Fibroblast of peridontal ligament (primary cell): ENCODE measurements at regions not wholly inside any gene's neighbourhood (a gene's known extent, or its start where the extent isn't known, plus 50 kb on each side); places are given as distances from the start of the nearest gene placed in this dataset.
A peak's percentile ranks its signal among the peaks of the same experiment; 100 is the strongest.
"Not testable (repeated sequence)": the region's sequence is repeated elsewhere in the genome, so short reads cannot be mapped to it uniquely, and the experiment has no call there.

Experiments used
- DNase-seq: peaks from one replicate; pipeline ENCODE4 v3.0.0-alpha.2; 2010; ENCODE audit errors: extremely low read depth

DNA sequence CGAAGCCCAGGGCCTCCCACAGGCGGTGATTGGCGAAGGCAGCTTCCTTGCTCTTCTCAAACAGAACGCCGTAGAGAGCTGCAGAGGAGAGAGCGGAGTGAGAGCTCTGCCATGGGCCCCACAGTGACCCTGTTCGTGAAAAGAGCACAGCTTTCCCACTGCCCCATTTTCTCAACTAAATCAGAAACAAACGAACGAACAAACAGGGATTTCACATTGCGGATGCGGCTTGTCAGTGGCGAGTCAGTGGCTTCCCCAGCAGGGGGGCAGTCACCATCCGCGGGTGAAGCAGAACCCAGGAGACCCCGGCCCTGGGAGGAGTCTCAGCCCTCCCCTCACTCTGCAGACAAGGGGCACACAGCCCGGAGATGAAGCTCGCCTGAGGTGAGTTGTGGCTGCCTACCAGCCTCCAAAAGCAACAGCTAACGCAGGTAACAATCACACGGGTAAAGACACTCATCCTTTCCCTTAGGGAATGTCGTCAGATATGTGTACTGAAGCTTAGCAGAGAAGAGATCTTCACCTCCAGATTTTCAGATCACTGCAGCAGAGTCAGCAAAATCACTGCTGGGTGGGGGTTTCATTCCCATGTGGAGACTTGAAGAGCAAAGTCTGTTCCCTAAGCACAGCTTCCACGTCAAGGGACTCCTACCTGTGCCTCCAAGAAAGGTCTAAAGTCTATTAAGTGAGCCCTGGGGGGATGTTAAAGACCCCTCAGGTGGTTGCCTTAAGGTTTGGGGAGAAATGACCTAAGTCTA is 51.2 kb upstream of the GPR31 start:
- DNase-seq, result no peak

DNA sequence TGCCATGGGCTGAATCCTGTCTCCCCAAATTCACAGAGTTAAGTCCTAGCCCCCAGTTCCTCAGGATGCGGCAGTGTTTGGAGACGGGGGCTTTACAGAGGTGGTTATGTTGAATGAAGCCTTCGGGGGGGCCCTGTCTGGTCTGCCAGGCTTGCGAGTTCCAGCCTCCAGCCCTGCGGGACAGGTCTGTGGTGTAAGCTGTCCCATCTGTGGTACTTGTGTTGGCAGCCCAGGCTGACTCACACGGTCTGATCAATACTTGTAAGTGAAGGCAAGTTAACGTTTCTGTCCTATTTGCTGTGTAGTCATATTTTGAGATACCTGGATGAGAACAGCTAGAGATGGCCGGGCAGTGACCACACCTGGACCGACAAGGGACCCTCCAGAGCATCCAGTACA is 51.8 kb upstream of the GPR31 start:
- no peak for DNase-seq

DNA sequence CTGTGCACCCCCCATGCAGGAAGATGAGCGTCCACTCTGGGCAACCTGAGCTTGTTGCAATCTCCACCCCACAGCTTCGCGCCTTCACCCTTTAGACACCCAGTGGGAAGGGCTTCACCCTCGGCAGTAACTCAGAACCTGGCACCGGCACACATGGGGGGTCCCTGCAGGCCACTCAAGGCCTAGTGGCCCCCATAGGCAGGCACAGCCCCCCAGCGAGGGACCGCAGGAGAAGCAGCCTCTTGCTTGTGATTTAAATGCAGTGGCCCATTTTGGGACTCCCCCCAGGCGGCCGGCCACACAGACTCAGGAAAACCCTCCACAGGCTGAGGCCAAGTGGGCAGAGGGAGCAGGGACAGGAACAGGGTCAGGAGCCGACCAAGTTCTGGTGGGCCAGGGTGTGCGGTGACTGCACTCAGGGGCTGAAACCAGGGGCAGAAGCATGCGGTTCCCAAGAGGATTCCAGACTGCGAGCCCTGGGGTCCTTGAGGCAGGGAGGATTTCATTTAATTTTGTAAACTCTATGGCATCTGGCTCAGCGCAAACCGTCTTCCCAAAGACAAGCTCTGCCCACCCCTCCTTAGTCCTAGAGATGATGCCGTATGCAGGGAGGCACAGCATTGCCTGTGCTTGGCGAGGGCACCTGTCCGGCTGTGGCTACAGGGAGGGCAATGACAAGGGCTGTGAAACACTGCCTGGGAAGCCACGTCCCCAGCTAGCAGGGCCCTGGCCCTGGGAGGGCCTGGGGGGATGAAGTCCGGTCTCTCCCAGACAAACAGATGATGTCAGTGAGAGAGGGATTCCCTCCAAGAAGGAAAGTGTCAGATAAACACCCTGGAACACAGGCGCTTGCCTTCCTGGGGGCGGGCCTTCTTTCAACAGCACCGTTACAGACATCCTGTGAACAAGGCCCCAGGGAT is 52.9 kb upstream of the GPR31 start:
- DNase-seq, result no peak

DNA sequence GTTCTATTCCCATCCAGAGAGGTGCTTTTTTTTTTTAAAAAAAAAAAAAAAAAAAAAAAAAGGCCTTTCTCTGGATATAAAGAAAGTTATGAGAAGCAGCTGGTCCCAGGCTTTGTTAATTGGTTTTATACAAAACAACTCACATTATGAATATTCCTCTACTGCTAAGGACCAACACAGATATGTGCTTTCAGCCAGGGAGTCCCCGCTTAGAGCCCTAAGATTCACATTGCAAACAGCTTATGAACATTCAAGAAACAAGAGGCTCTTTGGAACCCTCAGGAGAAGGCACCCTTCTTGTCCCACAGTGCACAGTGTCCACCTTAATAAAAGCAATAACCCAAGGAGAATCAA is 53.5 kb upstream of the GPR31 start:
- no peak for DNase-seq

GRCh38 chr6:167211881-167212712 is 54.3 kb upstream of the GPR31 start:
- no peak for DNase-seq

GRCh38 chr6:167212713-167213005 is 54.9 kb upstream of the GPR31 start:
- DNase-seq, result no peak

GRCh38 chr6:167214206-167214605 is 56.4 kb upstream of the GPR31 start:
- DNase-seq, result no peak

DNA sequence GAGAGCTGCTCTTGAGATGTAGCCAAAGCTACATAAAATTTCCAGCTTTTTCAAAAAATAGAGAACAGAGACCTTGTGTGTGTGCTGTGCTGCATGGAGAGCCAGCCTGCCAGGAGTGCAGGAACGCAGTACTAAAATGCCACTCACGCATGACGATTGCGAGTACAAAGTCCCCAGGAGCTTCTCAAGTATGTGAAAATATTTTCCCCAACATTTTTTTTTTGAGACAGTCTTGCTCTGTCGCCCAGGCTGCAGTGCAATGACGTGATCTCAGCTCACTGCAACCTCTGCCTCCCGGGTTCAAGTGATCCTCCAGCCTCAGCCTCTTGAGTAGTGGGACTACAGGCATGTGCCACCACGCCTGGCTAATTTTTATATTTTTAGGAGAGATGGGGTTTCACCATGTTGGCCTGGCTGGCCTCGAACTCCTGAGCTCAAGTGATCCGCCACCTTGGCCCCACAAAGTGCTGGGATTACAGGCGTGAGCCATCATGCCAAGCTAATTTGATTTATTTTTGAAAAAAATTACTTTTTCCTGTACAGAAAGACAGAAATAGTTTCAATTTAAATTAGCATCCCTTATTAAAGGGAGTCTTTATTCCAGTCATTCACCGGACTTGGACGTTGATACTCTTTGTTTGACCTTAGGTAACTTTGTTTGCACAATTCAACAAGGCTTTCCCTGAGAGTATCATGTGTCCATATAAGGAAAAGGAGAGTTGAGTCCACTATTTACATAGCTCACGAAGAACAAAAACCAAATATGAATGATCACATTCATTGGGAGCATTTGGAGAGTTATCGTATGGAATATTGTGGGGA is 57.9 kb upstream of the GPR31 start:
- not testable (repeated sequence) for DNase-seq

- DNase-seq, result not testable (repeated sequence)
These were observed 58.7 kb upstream of the GPR31 start for GRCh38 chr6:167216390-167217050.

DNA sequence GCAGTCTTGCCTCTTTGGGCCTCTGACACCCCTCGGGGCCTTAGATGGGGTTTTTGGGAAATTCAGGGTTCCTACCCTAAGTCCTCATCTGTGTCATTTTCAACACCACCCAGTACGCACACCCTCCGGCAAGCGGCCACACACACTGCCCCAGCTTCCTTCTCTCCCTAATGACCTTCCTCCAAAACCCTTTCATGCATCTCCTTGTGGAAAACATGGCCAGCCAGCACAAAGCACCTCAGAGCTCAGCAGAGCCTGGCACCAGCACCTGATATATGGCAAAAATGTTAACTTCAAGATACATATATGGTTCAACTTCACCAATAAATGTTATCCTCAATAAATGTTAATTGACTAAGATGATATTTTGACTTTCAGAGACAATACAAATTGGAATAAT is 59.3 kb upstream of the GPR31 start:
- not testable (repeated sequence) for DNase-seq

DNA sequence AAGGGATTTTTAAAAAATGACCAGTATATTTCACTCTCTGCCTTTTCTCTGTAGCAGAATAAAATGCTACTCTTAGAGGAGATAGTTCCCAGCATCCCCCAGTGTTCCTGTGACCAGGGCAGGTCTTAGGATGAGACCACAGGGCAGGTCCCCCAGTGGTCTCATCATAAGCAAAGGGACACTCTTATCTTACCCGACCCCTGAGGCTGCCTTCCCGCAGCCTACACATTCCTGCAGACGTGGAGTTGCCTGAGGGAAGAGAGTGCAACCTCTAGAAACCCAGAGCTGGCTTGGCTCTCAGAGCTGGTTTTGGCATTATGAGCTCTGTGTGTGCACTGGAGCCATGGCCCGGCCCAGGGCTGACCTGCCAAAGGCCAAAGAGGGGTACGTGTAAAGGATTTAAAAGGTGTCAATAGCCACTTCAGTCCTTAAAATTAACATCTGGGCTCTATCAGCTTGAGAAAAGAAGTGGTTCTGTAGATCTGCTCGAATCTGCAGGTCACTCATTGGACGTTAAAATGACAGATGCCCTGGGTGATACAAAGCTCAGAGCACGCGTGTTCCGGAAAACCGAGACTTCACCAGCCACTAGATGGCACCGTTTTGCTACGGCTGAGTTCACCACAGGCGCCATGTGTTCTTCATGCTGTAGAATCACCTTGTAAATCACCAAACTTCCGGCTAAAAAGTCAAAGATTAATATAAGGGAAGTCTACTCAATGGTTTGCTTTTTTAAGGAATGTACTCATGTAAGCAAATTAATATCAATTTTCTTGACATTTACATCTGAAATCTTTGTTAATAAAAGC is 60.4 kb upstream of the GPR31 start:
- peak; percentile 2 for DNase-seq

GRCh38 chr6:167219079-167219478 is 61.3 kb upstream of the GPR31 start:
- DNase-seq, result not testable (repeated sequence)

- no peak for DNase-seq
These were observed 62.3 kb upstream of the GPR31 start for GRCh38 chr6:167219967-167220512.

- DNase-seq, result no peak
These were observed 63.8 kb upstream of the GPR31 start for GRCh38 chr6:167221400-167222201.

- DNase-seq, result not testable (repeated sequence)
These were observed 65.3 kb upstream of the UNC93A start for GRCh38 chr6:167225566-167226382.

- DNase-seq, result no peak
These were observed 64.8 kb upstream of the UNC93A start for GRCh38 chr6:167226383-167226685.

DNA sequence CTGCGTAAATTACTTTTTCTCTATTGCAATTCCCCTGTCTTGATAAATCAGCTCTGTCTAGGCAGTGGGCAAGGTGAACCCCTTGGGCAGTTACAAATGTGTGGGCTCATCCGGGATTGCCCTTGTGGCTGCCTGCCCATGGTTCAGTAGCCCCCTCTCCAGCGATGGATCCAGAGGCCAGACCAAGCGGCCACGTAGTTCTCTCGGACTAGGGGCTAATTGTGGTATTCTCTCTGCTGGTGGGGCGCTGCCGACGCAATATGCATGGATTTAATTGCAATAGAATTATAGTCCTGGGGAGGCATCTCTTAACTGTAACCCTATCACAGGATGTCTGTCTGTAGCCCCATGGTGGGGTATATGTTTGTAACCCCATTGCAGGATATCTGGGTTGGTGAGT is 64.3 kb upstream of the UNC93A start:
- DNase-seq, result no peak

- no peak for DNase-seq
These were observed 63.1 kb upstream of the UNC93A start for GRCh38 chr6:167227984-167228383.
